Left lobe of liver (tissue), 2 donors: ENCODE measurements at regions not wholly inside any gene's neighbourhood (a gene's known extent, or its start where the extent isn't known, plus 50 kb on each side); places are given as distances from the start of the nearest gene placed in this dataset.

ENCODE experiments used
- ATAC-seq: fragments of 200-7000 bp; cut with Tn5 transposase; one replicate; pipeline ENCODE4 v1.9.1; 2020; ENCODE audit warnings: mild to moderate bottlenecking, moderate library complexity
- DNase-seq: peaks from one replicate; pipeline ENCODE4 v3.0.0-alpha.2; 2020; ENCODE audit warnings: low spot score
- donor health status: DM: no; HTN: no; CAD: no; lungs with moderate emphysema.
- donor health status: DM: no; HTN: yes; CAD: no.

GRCh38 chr5:58357799-58358500 lies 101.9 kb downstream of the PLK2 start:
- no peak for ATAC-seq
- DNase-seq = no peak

- ATAC-seq (no peak), DNase-seq (no peak)
These were observed 102.8 kb downstream of the PLK2 start for GRCh38 chr5:58357121-58357520.

GRCh38 chr5:58356662-58357061 lies 103.2 kb downstream of the PLK2 start:
- no peak for ATAC-seq

GRCh38 chr5:58354827-58355226 lies 105.1 kb downstream of the PLK2 start:
- no peak for ATAC-seq
- no peak for DNase-seq

More at GRCh38 chr5:58356662-58357061, 103.2 kb downstream of the PLK2 start:
- no peak for DNase-seq

- ATAC-seq = no peak
- no peak for DNase-seq
These were observed 105.9 kb downstream of the PLK2 start for GRCh38 chr5:58353992-58354391.

GRCh38 chr5:58351190-58351589 lies 108.7 kb downstream of the PLK2 start:
- DNase-seq (no peak), ATAC-seq (no peak)

- DNase-seq (no peak), ATAC-seq (no peak)
These were observed 110.7 kb downstream of the PLK2 start for GRCh38 chr5:58348996-58349728.

GRCh38 chr5:58346041-58346440 lies 113.8 kb downstream of the PLK2 start:
- DNase-seq (no peak), ATAC-seq (no peak)

GRCh38 chr5:58341476-58341875 lies 118.4 kb downstream of the PLK2 start:
- DNase-seq = no peak
- ATAC-seq = no peak

GRCh38 chr5:58335518-58335917 lies 124.4 kb downstream of the PLK2 start:
- DNase-seq (no peak), ATAC-seq (peak; percentile 45)

GRCh38 chr5:58334035-58334434 lies 125.9 kb downstream of the PLK2 start:
- ATAC-seq (no peak), DNase-seq (no peak)

- ATAC-seq = no peak
- DNase-seq = no peak
These were observed 129.1 kb downstream of the PLK2 start for GRCh38 chr5:58330781-58331180.

- ATAC-seq (no peak), DNase-seq (no peak)
These were observed 132.6 kb downstream of the PLK2 start for GRCh38 chr5:58327289-58327688.

- ATAC-seq (no peak), DNase-seq (no peak)
These were observed 133.9 kb downstream of the PLK2 start for GRCh38 chr5:58326022-58326421.

GRCh38 chr5:58322453-58322852 lies 137.4 kb downstream of the PLK2 start:
- no peak for ATAC-seq
- no peak for DNase-seq

- DNase-seq = no peak
- ATAC-seq = no peak
These were observed 141.4 kb downstream of the PLK2 start for GRCh38 chr5:58318468-58318867.

GRCh38 chr5:58317808-58318207 lies 142.1 kb downstream of the PLK2 start:
- no peak for DNase-seq
- no peak for ATAC-seq

- peak; percentile 43 for ATAC-seq
- DNase-seq = no peak
These were observed 142.9 kb downstream of the PLK2 start for GRCh38 chr5:58317009-58317408.

GRCh38 chr5:58315794-58316193 lies 144.1 kb downstream of the PLK2 start:
- DNase-seq = no peak
- no peak for ATAC-seq

- ATAC-seq (no peak), DNase-seq (no peak)
These were observed 145.3 kb downstream of the PLK2 start for GRCh38 chr5:58314356-58315210.

- no peak for DNase-seq
- no peak for ATAC-seq
These were observed 147.6 kb downstream of the PLK2 start for GRCh38 chr5:58312299-58312698.

GRCh38 chr5:58311526-58311925 lies 148.4 kb downstream of the PLK2 start:
- ATAC-seq = no peak

More at GRCh38 chr5:58311526-58311925, 148.4 kb downstream of the PLK2 start:
- DNase-seq = no peak
